Spleen (tissue), 7 donors: ENCODE measurements at regions not wholly inside any gene's neighbourhood (a gene's known extent, or its start where the extent isn't known, plus 50 kb on each side); places are given as distances from the start of the nearest gene placed in this dataset.

Experiments used
- POLR2A ChIP-seq, 3 donors: fragments of 450-650 bp; IDR thresholded peaks; one replicate each; pipeline ENCODE4 v1.5.1; 2017; ENCODE audit warnings: antibody characterized with exemption in 3 of 3, mild to moderate bottlenecking in 1 of 3
- POLR2AphosphoS5 ChIP-seq, 3 donors: sonication (generic); formaldehyde crosslinking; IDR thresholded peaks; one replicate each; pipeline ENCODE4 v1.5.1; 2017; ENCODE audit warnings: antibody characterized with exemption in 3 of 3
- TF ChIP-seq, protein P1 (sequence below), 11 experiments: fragments of 200-600 bp in 7 of 11; fragments of 450-650 bp in 4 of 11; sonication (generic) in 4 of 11; IDR thresholded peaks in 8 of 11; conservative IDR thresholded peaks in 3 of 11; 1 replicate in 7 of 11; 2 replicates in 4 of 11; pipeline versions ENCODE4 v1.4.0 to v1.8.0; 2016 to 2021; ENCODE audit warnings: antibody characterized with exemption in 11 of 11, inconsistent platforms in 4 of 11, mild to moderate bottlenecking in 1 of 11
- donor health status: DM: no; HTN: no; CAD: no; lungs with moderate emphysema.
- donor health status: DM: no; HTN: no; CAD: no.
- donor health status: DM: no; HTN: no; CAD: no.

DNA sequence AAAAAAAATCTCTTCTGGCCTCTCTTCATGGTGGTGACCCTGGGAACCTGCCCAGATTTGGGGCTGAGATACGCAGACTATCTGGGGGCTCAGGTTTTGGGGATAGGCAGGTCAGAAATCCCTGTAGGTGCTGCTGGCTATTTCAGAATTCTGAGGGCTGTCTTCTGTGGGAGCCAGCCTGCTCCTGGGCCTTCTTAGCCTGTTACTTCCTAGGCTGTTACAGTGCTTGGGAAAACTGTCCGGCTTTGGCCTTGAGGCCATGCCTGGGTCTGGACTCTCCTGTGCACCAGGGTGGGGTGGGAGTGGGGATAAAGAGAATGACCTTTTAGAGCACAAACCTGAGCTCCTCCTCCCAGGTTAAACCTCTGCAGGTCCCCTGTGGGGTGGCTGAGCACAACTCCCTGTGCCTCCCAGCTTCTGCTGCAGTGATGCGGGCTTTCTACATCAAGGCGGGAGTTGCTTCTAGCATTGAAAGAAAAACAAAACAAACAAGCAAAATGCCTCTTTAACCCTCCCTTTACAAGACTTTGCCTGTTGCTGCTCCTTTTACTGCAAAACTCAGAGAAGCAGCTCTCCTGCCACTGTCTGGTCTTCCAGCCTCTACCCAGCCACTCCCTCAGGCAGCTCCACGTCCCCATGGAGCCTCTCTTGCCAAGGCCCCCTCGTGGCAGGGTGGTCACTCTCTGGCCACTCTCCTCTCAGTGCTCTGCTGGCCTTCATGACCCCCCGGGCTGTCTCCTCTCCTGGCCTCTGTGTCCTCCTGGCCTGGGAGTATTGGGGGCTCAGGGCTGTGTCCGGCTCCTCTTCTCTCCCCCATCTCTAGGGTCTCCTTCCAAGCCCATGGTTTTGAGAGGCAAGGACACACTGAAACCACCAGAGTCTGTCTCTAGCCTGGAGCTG is 293.0 kb upstream of the HS6ST1 start:
- TF ChIP-seq POLR2AphosphoS5 (IDR thresholded peaks at IDR 0.05) = no peak
- TF ChIP-seq POLR2A (IDR thresholded peaks at IDR 0.05) = no peak
- TF ChIP-seq, protein P1, sequence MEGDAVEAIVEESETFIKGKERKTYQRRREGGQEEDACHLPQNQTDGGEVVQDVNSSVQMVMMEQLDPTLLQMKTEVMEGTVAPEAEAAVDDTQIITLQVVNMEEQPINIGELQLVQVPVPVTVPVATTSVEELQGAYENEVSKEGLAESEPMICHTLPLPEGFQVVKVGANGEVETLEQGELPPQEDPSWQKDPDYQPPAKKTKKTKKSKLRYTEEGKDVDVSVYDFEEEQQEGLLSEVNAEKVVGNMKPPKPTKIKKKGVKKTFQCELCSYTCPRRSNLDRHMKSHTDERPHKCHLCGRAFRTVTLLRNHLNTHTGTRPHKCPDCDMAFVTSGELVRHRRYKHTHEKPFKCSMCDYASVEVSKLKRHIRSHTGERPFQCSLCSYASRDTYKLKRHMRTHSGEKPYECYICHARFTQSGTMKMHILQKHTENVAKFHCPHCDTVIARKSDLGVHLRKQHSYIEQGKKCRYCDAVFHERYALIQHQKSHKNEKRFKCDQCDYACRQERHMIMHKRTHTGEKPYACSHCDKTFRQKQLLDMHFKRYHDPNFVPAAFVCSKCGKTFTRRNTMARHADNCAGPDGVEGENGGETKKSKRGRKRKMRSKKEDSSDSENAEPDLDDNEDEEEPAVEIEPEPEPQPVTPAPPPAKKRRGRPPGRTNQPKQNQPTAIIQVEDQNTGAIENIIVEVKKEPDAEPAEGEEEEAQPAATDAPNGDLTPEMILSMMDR (IDR thresholded peaks at IDR 0.05 in 8 of 11, conservative IDR thresholded peaks at IDR 0.05 in 3 of 11) = no peak
